Activated T-cell treated with anti-CD3 and anti-CD28 coated beads, Interleukin-2, amount 50 U/mL, for 1 hour (primary cell): ENCODE measurements at regions not wholly inside any gene's neighbourhood (a gene's known extent, or its start where the extent isn't known, plus 50 kb on each side); places are given as distances from the start of the nearest gene placed in this dataset.

Source experiments
- DNase-seq: peaks from one replicate; pipeline ENCODE4 v3.0.0-alpha.2; 2020

GRCh38 chr5:141745390-141745789, 63.4 kb upstream of the ARAP3 start:
- DNase-seq = no peak

- DNase-seq = no peak
These were observed 61.8 kb upstream of the ARAP3 start for GRCh38 chr5:141743866-141744272.

GRCh38 chr5:141742866-141743851, 61.1 kb upstream of the ARAP3 start:
- no peak for DNase-seq

GRCh38 chr5:141742144-141742543, 60.1 kb upstream of the ARAP3 start:
- DNase-seq = no peak

- DNase-seq = no peak
These were observed 58.9 kb upstream of the ARAP3 start for GRCh38 chr5:141740885-141741284.

GRCh38 chr5:141737535-141737934, 55.5 kb upstream of the ARAP3 start:
- DNase-seq = no peak

GRCh38 chr5:141735823-141736222, 53.8 kb upstream of the ARAP3 start:
- no peak for DNase-seq

GRCh38 chr5:141734501-141735229, 52.6 kb upstream of the ARAP3 start:
- DNase-seq = peak; percentile 26

- no peak for DNase-seq
These were observed 51.2 kb upstream of the ARAP3 start for GRCh38 chr5:141733198-141733597.

GRCh38 chr5:141732417-141732816, 50.4 kb upstream of the ARAP3 start:
- no peak for DNase-seq
